ENCODE measurements at regions not wholly inside any gene's neighbourhood (a gene's known extent, or its start where the extent isn't known, plus 50 kb on each side); places are given as distances from the start of the nearest gene placed in this dataset.

DNA sequence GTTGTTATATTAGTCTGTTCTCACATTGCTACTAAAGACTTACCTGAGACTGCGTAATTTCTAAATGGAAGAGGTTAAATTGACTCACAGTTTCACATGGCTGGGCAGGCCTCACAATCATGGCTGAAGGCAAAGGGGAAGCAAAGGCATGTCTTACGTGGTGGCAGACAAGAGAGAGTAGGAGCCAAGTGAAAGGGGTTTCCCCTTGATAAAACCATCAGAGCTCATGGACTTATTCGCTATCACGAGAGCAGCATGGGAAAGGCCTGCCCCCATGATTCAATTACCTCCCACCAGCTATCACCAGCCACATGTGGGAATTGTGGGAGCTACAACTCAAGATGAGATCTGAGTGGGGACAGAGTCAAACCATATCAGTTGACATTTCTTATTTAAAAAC lies 374.5 kb upstream of the RORB start:
- H3K4me2 ChIP-seq (ENCODE audit: low read depth, low read length, poor library complexity, severe bottlenecking) = no peak overlapping the region
- H3K79me2 ChIP-seq (ENCODE audit: insufficient read depth, low read length) = no peaks in the 10 kb centered on the region
- no peak overlapping the region for H3K27ac ChIP-seq (ENCODE audit: low read depth, low read length)
- TF ChIP-seq EZH2phosphoT487 (conservative IDR thresholded peaks at IDR 0.05; ENCODE audit: low read length) = no peak
- TF ChIP-seq, protein P1, sequence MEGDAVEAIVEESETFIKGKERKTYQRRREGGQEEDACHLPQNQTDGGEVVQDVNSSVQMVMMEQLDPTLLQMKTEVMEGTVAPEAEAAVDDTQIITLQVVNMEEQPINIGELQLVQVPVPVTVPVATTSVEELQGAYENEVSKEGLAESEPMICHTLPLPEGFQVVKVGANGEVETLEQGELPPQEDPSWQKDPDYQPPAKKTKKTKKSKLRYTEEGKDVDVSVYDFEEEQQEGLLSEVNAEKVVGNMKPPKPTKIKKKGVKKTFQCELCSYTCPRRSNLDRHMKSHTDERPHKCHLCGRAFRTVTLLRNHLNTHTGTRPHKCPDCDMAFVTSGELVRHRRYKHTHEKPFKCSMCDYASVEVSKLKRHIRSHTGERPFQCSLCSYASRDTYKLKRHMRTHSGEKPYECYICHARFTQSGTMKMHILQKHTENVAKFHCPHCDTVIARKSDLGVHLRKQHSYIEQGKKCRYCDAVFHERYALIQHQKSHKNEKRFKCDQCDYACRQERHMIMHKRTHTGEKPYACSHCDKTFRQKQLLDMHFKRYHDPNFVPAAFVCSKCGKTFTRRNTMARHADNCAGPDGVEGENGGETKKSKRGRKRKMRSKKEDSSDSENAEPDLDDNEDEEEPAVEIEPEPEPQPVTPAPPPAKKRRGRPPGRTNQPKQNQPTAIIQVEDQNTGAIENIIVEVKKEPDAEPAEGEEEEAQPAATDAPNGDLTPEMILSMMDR (IDR thresholded peaks at IDR 0.05; ENCODE audit: insufficient read depth, low read length, poor library complexity, severe bottlenecking) = no peak
- H4K20me1 ChIP-seq (ENCODE audit: low read depth, low read length) = no peaks in the 10 kb centered on the region
- no peaks in the 10 kb centered on the region for H3F3A ChIP-seq (ENCODE audit: insufficient read depth)
- no peaks in the 10 kb centered on the region for H3K36me3 ChIP-seq (ENCODE audit: low read length)
- no peak overlapping the region for H3K9ac ChIP-seq (ENCODE audit: low read length)
- H3K4me3 ChIP-seq (ENCODE audit: insufficient read depth, low read length, poor library complexity, severe bottlenecking) = no peak overlapping the region
- H3K27me3 ChIP-seq (ENCODE audit: low read length) = no peaks in the 10 kb centered on the region
- H3K9me3 ChIP-seq (ENCODE audit: insufficient read depth, low read length) = no peaks in the 10 kb centered on the region
- H2AFZ ChIP-seq (ENCODE audit: low read depth, low read length, severe bottlenecking) = no peak overlapping the region
- H3K9me2 ChIP-seq (replicated peaks; ENCODE audit: insufficient read depth, low read length) = no peaks in the 10 kb centered on the region

DNA sequence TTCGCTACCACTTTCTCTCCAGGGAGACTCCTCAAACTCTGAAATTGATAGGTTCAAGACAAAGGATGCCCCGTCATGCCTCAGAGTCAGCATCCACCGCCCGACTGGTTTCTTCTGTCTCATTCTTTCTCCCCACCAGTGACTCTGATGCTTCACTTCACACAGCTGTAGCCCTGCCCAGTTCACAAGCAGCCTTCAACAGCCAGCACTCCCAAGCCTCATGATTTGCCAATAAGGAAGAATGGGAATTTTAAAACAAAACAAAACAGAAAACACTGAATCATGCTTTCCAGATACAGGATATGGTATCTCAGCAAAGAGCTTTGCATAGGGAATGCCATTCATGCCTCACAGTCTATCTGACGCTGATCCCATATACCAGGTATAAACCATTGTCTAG lies 371.2 kb upstream of the RORB start:
- H3F3A ChIP-seq (ENCODE audit: insufficient read depth) = no peaks in the 10 kb centered on the region
- no peaks in the 10 kb centered on the region for H3K9me3 ChIP-seq (ENCODE audit: insufficient read depth, low read length)
- H3K9me2 ChIP-seq (replicated peaks; ENCODE audit: insufficient read depth, low read length) = no peaks in the 10 kb centered on the region
- no peak overlapping the region for H3K4me2 ChIP-seq (ENCODE audit: low read depth, low read length, poor library complexity, severe bottlenecking)
- no peak overlapping the region for H3K4me3 ChIP-seq (ENCODE audit: insufficient read depth, low read length, poor library complexity, severe bottlenecking)
- TF ChIP-seq EZH2phosphoT487 (conservative IDR thresholded peaks at IDR 0.05; ENCODE audit: low read length) = no peak
- H4K20me1 ChIP-seq (ENCODE audit: low read depth, low read length) = no peaks in the 10 kb centered on the region
- H3K36me3 ChIP-seq (ENCODE audit: low read length) = no peaks in the 10 kb centered on the region
- no peak overlapping the region for H2AFZ ChIP-seq (ENCODE audit: low read depth, low read length, severe bottlenecking)
- H3K9ac ChIP-seq (ENCODE audit: low read length) = no peak overlapping the region
- H3K79me2 ChIP-seq (ENCODE audit: insufficient read depth, low read length) = no peaks in the 10 kb centered on the region
- H3K27me3 ChIP-seq (ENCODE audit: low read length) = no peaks in the 10 kb centered on the region
- no peak overlapping the region for H3K27ac ChIP-seq (ENCODE audit: low read depth, low read length)

DNA sequence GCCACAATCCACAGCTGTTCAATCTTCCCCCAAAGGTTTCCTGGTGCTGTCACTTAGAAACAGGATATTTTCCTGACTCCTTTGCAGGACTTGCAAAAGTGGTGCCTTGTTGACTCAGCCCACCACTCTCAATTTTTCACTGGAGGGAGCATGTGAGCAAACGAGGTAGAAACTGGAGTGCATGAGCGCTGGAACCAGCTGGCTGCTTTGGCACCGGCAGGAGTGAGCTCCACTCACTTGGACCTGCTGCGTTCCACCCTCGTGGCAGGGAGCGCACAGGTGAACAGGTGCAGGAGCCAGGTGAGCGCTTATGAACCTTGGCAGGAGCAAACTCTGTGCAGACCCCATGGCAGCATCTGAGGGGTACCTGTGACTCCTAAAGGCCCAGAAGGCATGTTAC lies 364.1 kb upstream of the RORB start:
- no peak overlapping the region for H3K4me2 ChIP-seq (ENCODE audit: low read depth, low read length, poor library complexity, severe bottlenecking)
- TF ChIP-seq EZH2phosphoT487 (conservative IDR thresholded peaks at IDR 0.05; ENCODE audit: low read length) = no peak
- TF ChIP-seq, protein P1 (IDR thresholded peaks at IDR 0.05; ENCODE audit: insufficient read depth, low read length, poor library complexity, severe bottlenecking) = no peak
- H4K20me1 ChIP-seq (ENCODE audit: low read depth, low read length) = no peaks in the 10 kb centered on the region
- H3K4me3 ChIP-seq (ENCODE audit: insufficient read depth, low read length, poor library complexity, severe bottlenecking) = no peak overlapping the region
- H3K36me3 ChIP-seq (ENCODE audit: low read length) = no peaks in the 10 kb centered on the region
- H3K9me2 ChIP-seq (replicated peaks; ENCODE audit: insufficient read depth, low read length) = no peaks in the 10 kb centered on the region
- no peaks in the 10 kb centered on the region for H3K27me3 ChIP-seq (ENCODE audit: low read length)
- H2AFZ ChIP-seq (ENCODE audit: low read depth, low read length, severe bottlenecking) = no peak overlapping the region
- no peaks in the 10 kb centered on the region for H3F3A ChIP-seq (ENCODE audit: insufficient read depth)
- no peak overlapping the region for H3K27ac ChIP-seq (ENCODE audit: low read depth, low read length)
- no peaks in the 10 kb centered on the region; the same call in 1 of the 2 replicates for H3K9me3 ChIP-seq (ENCODE audit: insufficient read depth, low read length)
- no peak overlapping the region for H3K9ac ChIP-seq (ENCODE audit: low read length)
- no peaks in the 10 kb centered on the region for H3K79me2 ChIP-seq (ENCODE audit: insufficient read depth, low read length)

DNA sequence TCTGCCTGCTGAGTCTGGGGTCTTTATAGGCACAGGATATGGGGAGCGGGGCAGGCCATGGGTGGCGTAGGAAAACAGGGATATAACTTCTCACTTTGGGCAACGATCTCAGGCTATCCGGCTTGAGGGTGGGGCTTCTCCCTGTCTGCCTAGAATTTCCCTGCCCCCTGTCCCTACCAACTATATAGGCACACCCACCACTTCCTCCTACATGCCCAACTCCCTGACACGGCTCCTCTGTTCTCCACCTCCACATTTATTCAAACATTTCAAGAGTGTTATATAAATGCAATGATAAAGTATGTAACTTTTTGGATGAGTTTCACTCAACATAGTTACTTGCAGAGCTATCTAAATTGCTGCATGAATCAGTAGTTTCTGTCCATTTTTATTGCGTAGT lies 363.2 kb upstream of the RORB start:
- H3K4me3 ChIP-seq (ENCODE audit: insufficient read depth, low read length, poor library complexity, severe bottlenecking) = no peak overlapping the region
- no peak overlapping the region for H3K9ac ChIP-seq (ENCODE audit: low read length)
- no peak overlapping the region for H3K27ac ChIP-seq (ENCODE audit: low read depth, low read length)
- no peaks in the 10 kb centered on the region for H3K79me2 ChIP-seq (ENCODE audit: insufficient read depth, low read length)
- no peak for TF ChIP-seq EZH2phosphoT487 (conservative IDR thresholded peaks at IDR 0.05; ENCODE audit: low read length)
- TF ChIP-seq, protein P1 (IDR thresholded peaks at IDR 0.05; ENCODE audit: insufficient read depth, low read length, poor library complexity, severe bottlenecking) = no peak
- no peaks in the 10 kb centered on the region for H3K36me3 ChIP-seq (ENCODE audit: low read length)
- H2AFZ ChIP-seq (ENCODE audit: low read depth, low read length, severe bottlenecking) = no peak overlapping the region
- no peaks in the 10 kb centered on the region for H4K20me1 ChIP-seq (ENCODE audit: low read depth, low read length)
- H3F3A ChIP-seq (ENCODE audit: insufficient read depth) = no peaks in the 10 kb centered on the region
- no peaks in the 10 kb centered on the region for H3K9me2 ChIP-seq (replicated peaks; ENCODE audit: insufficient read depth, low read length)
- no peak overlapping the region for H3K4me2 ChIP-seq (ENCODE audit: low read depth, low read length, poor library complexity, severe bottlenecking)
- no peaks in the 10 kb centered on the region; the same call in 1 of the 2 replicates for H3K9me3 ChIP-seq (ENCODE audit: insufficient read depth, low read length)
- H3K27me3 ChIP-seq (ENCODE audit: low read length) = no peaks in the 10 kb centered on the region

Data from SU-DHL-6 (cell line).